HepG2 (cell line): ENCODE measurements at regions not wholly inside any gene's neighbourhood (a gene's known extent, or its start where the extent isn't known, plus 50 kb on each side); places are given as distances from the start of the nearest gene placed in this dataset.

Source experiments
- ATAC-seq: fragments of 200-7000 bp; cut with Tn5 transposase; 3 replicates; pipeline ENCODE4 v1.9.1; 2020; ENCODE audit warnings: mild to moderate bottlenecking, moderate library complexity
- BruUV-seq: library from RNA; stranded (reverse); fragments of 400-500 nt; replicated peaks from 2 replicates; lab custom pipeline; 2021; lab: Mats Ljungman, UMichigan
- CTCF ChIA-PET: fragments of 300-600 bp; formaldehyde crosslinking; extraction: SDS; loops from one replicate; lab custom pipeline; 2021; ENCODE audit warnings: low total read pairs, inconsistent platforms, low intra/inter-chr PET ratio; lab: Yijun Ruan, JAX
- POLR2A ChIA-PET: fragments of 350-600 bp; sonication (Branson Sonifier 250); formaldehyde crosslinking; loops from one replicate; lab custom pipeline; 2020; ENCODE audit warnings: antibody characterized with exemption, inconsistent platforms; lab: Yijun Ruan, JAX
- DNase-seq: peaks from one replicate; pipeline ENCODE4 v3.0.0-alpha.2; 2015; ENCODE audit warnings: low spot score
- FAIRE-seq: peaks from 3 replicates; lab custom pipeline; 2011; peaks lifted over from hg19 to GRCh38; lab: Jason Lieb, UNC
- H2AFZ ChIP-seq: one replicate; pipeline ENCODE4 v1.6.1; 2011; ENCODE audit warnings: low read length, inconsistent platforms
- H3K27ac ChIP-seq: fragments of 300-600 bp; 3 replicates; pipeline ENCODE4 v1.8.0; 2011; ENCODE audit warnings: mixed run types, mild to moderate bottlenecking, mixed read lengths, low read length, inconsistent platforms; ENCODE audit not compliant: insufficient read depth; ENCODE audit errors: extremely low read length
- H3K27me3 ChIP-seq, 2 experiments: fragments of 200-600 bp in 1 of 2; 2 replicates in 1 of 2; 3 replicates in 1 of 2; pipeline versions ENCODE4 v1.6.0 to v1.8.0; 2011; ENCODE audit warnings: low read length in 2 of 2, mild to moderate bottlenecking in 2 of 2, moderate library complexity in 2 of 2, inconsistent platforms in 1 of 2; ENCODE audit not compliant: insufficient read depth in 2 of 2, control insufficient read depth in 1 of 2
- H3K36me3 ChIP-seq, 2 experiments: fragments of 200-600 bp in 1 of 2; replicated peaks in 1 of 2; 2 replicates in 1 of 2; 3 replicates in 1 of 2; pipeline versions ENCODE4 v1.5.1 to v1.8.0; 2011; ENCODE audit warnings: low read length in 2 of 2, inconsistent platforms in 1 of 2; ENCODE audit not compliant: insufficient read depth in 2 of 2, control insufficient read depth in 1 of 2
- H3K4me1 ChIP-seq: 2 replicates; pipeline ENCODE4 v1.5.1; 2012; ENCODE audit warnings: low read length, inconsistent platforms; ENCODE audit not compliant: insufficient read depth
- H3K4me2 ChIP-seq: 2 replicates; pipeline ENCODE4 v1.6.0; 2011; ENCODE audit warnings: low read depth, low read length, inconsistent platforms
- H3K4me3 ChIP-seq, 3 experiments: fragments of 200-600 bp in 1 of 3; sonication (generic), shearing (Covaris generic) in 1 of 3; replicated peaks in 1 of 3; 2 replicates each; pipeline ENCODE4 v1.5.1; 2011 to 2016; ENCODE audit warnings: low read length in 3 of 3, inconsistent platforms in 2 of 3, low read depth in 2 of 3, mild to moderate bottlenecking in 2 of 3, control low read depth in 1 of 3, mixed read lengths in 1 of 3; ENCODE audit not compliant: insufficient read depth in 1 of 3
- H3K79me2 ChIP-seq: one replicate; pipeline ENCODE4 v1.6.1; 2011; ENCODE audit warnings: low read length, inconsistent platforms; ENCODE audit not compliant: insufficient read depth
- H3K9ac ChIP-seq: 2 replicates; pipeline ENCODE4 v1.6.0; 2011; ENCODE audit warnings: mild to moderate bottlenecking, low read depth, low read length, inconsistent platforms; ENCODE audit not compliant: insufficient read depth
- H3K9me3 ChIP-seq: 2 replicates; pipeline ENCODE4 v1.5.1; 2012; ENCODE audit warnings: mild to moderate bottlenecking, low read length
- H4K20me1 ChIP-seq: 2 replicates; pipeline ENCODE4 v1.6.0; 2011; ENCODE audit warnings: inconsistent platforms, mild to moderate bottlenecking, low read length, moderate library complexity; ENCODE audit not compliant: insufficient read depth
- GATAD2A ChIP-seq: IDR thresholded peaks from 2 replicates; pipeline ENCODE4 v1.6.1; 2016
- MLLT10 ChIP-seq: sonication (generic); formaldehyde crosslinking; IDR thresholded peaks from 2 replicates; pipeline ENCODE4 v1.4.0; 2020; ENCODE audit warnings: missing genetic modification reagents
- MYNN ChIP-seq: sonication (generic); formaldehyde crosslinking; IDR thresholded peaks from 2 replicates; pipeline ENCODE4 v1.4.0; 2020; ENCODE audit warnings: mild to moderate bottlenecking, low read depth, missing genetic modification reagents
- NFIC ChIP-seq: IDR thresholded peaks from 2 replicates; pipeline ENCODE4 v1.6.1; 2012; ENCODE audit warnings: mild to moderate bottlenecking, low read length, inconsistent platforms
- PAWR ChIP-seq: sonication (generic); formaldehyde crosslinking; IDR thresholded peaks from 2 replicates; pipeline ENCODE4 v1.4.0; 2020; ENCODE audit warnings: missing genetic modification reagents, mild to moderate bottlenecking, borderline replicate concordance
- REPIN1 ChIP-seq: sonication (generic); formaldehyde crosslinking; IDR thresholded peaks from 2 replicates; pipeline ENCODE4 v1.8.0; 2022; ENCODE audit warnings: missing genetic modification reagents, low read depth, mild to moderate bottlenecking, borderline replicate concordance
- SRSF1 ChIP-seq: fragments of 200-400 bp; formaldehyde crosslinking; optimal IDR thresholded peaks from 2 replicates; pipeline ENCODE3; 2017; ENCODE audit warnings: mild to moderate bottlenecking, low read depth, low read length, moderate library complexity
- STAG1 ChIP-seq: sonication (generic); formaldehyde crosslinking; IDR thresholded peaks from 2 replicates; pipeline ENCODE4 v1.4.0; 2020; ENCODE audit warnings: missing genetic modification reagents
- TMF1 ChIP-seq: sonication (generic); formaldehyde crosslinking; IDR thresholded peaks from 2 replicates; pipeline ENCODE4 v1.8.1; 2022; ENCODE audit warnings: low read depth, missing genetic modification reagents
- ZBTB8A ChIP-seq: sonication (generic); formaldehyde crosslinking; IDR thresholded peaks from 2 replicates; pipeline ENCODE4 v1.4.0; 2020; ENCODE audit warnings: mild to moderate bottlenecking, low read depth, missing genetic modification reagents, borderline replicate concordance
- ZNF260 ChIP-seq: sonication (generic); formaldehyde crosslinking; IDR thresholded peaks from 2 replicates; pipeline ENCODE4 v1.4.0; 2020; ENCODE audit warnings: missing genetic modification reagents, low read depth, mild to moderate bottlenecking, borderline replicate concordance
- ZNF276 ChIP-seq: sonication (generic); formaldehyde crosslinking; IDR thresholded peaks from 2 replicates; pipeline ENCODE4 v1.4.0; 2020; ENCODE audit warnings: mild to moderate bottlenecking, low read depth, missing genetic modification reagents
- ZNF552 ChIP-seq: sonication (generic); formaldehyde crosslinking; IDR thresholded peaks from 2 replicates; pipeline ENCODE4 v1.9.0; 2022; ENCODE audit warnings: missing genetic modification reagents, mild to moderate bottlenecking, borderline replicate concordance
- ZNF557 ChIP-seq: sonication (generic); formaldehyde crosslinking; IDR thresholded peaks from 2 replicates; pipeline ENCODE4 v1.4.0; 2020; ENCODE audit warnings: missing genetic modification reagents
- ZNF589 ChIP-seq: sonication (generic); formaldehyde crosslinking; conservative IDR thresholded peaks from 2 replicates; pipeline ENCODE4 v1.8.0; 2022; ENCODE audit warnings: mild to moderate bottlenecking, moderate library complexity, missing genetic modification reagents
- ZZZ3 ChIP-seq: sonication (generic); formaldehyde crosslinking; IDR thresholded peaks from 2 replicates; pipeline ENCODE4 v1.4.0; 2020; ENCODE audit warnings: missing genetic modification reagents, mild to moderate bottlenecking, borderline replicate concordance
- WGBS: methylation state at CpG from one replicate; pipeline ENCODE4 v1.1.6; 2017; ENCODE audit warnings: low lambda C conversion rate; 5-methylcytosine and 5-hydroxymethylcytosine counted together
- in situ Hi-C: cut with HindIII; loops from 2 replicates; pipeline ENCODE4 v1.10.0; 2017; ENCODE audit warnings: low pct_unique_long_range_greater_than_20kb; ENCODE audit not compliant: extremely low pct_ligation_motif_present
- intact Hi-C: fragments of 100-400 bp; cut with micrococcal nuclease; formaldehyde crosslinking; loops from one replicate; pipeline ENCODE4 v1.10.0; 2022; ENCODE audit not compliant: unreplicated experiment
- TF ChIP-seq, protein P1 (sequence below): sonication (generic); formaldehyde crosslinking; IDR thresholded peaks from 2 replicates; pipeline ENCODE4 v1.4.0; 2020; ENCODE audit warnings: mild to moderate bottlenecking, low read depth, missing genetic modification reagents
- TF ChIP-seq, protein P2 (sequence below), 2 experiments: fragments of 450-650 bp in 1 of 2; sonication (generic) in 1 of 2; formaldehyde crosslinking; IDR thresholded peaks; 2 replicates each; pipeline versions ENCODE4 v1.5.0 to v1.8.0; 2020 to 2022; ENCODE audit warnings: mild to moderate bottlenecking in 1 of 2, missing genetic modification reagents in 1 of 2
- TF ChIP-seq, protein P3 (sequence below): sonication (generic); formaldehyde crosslinking; IDR thresholded peaks from 2 replicates; pipeline ENCODE4 v1.5.0; 2020; ENCODE audit warnings: mild to moderate bottlenecking, missing genetic modification reagents

DNA sequence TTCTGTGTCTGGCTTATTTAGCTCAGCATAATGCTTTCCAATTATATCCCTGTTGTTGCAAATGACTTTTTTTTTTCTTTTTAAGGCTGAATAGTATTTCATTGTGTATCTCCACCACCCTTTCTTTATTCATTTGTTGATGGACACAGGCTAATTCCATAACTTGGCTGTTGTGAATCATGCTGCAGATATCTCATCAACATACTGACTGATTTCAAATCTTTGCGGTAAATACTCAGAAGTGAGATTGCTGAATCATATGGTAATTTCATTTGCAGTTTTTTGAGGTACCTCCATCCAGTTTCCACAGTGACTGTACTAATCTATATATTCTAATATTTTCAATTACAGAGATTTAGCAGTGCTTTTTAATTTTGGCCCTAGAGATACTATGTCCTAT, 266.2 kb downstream of the TMX3 start:
- Histone ChIP-seq H3K9me3 (no peaks in the 10 kb centered on the region), H3K4me1 (no peaks in the 10 kb centered on the region), H3K36me3 (no peaks in the 10 kb centered on the region), H3K4me3 (no peak overlapping the region), H2AFZ (no peak overlapping the region), H3K27ac (no peak overlapping the region), H3K9ac (no peak overlapping the region), H4K20me1 (no peaks in the 10 kb centered on the region), H3K79me2 (no peaks in the 10 kb centered on the region), H3K27me3 (no peaks in the 10 kb centered on the region), H3K4me2 (no peak overlapping the region)
- 36% methylated on average over 1 of the region's 1 CpG for WGBS
- ATAC-seq (no peak), FAIRE-seq (no peak), DNase-seq (no peak)
- intact Hi-C loops, result no loop called here
- ChIA-PET CTCF (no interaction called here), POLR2A (no interaction called here)
- no TSS peak for BruUV-seq
- TF ChIP-seq MYNN (CRISPR knock-in tag) (no peak), ZZZ3 (no peak), REPIN1 (CRISPR knock-in tag) (no peak), ZBTB8A (CRISPR knock-in tag) (no peak), TMF1 (CRISPR knock-in tag) (no peak), ZNF260 (CRISPR knock-in tag) (no peak), ZNF557 (CRISPR knock-in tag) (no peak), GATAD2A (CRISPR knock-in tag) (no peak), ZNF589 (no peak), MLLT10 (CRISPR knock-in tag) (no peak), NFIC (no peak), SRSF1 (no peak), ZNF276 (no peak), STAG1 (CRISPR knock-in tag) (no peak), PAWR (CRISPR knock-in tag) (no peak), ZNF552 (CRISPR knock-in tag) (no peak)
- TF ChIP-seq, protein P1, sequence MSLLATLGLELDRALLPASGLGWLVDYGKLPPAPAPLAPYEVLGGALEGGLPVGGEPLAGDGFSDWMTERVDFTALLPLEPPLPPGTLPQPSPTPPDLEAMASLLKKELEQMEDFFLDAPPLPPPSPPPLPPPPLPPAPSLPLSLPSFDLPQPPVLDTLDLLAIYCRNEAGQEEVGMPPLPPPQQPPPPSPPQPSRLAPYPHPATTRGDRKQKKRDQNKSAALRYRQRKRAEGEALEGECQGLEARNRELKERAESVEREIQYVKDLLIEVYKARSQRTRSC (CRISPR knock-in tag), result no peak
- TF ChIP-seq, protein P2, sequence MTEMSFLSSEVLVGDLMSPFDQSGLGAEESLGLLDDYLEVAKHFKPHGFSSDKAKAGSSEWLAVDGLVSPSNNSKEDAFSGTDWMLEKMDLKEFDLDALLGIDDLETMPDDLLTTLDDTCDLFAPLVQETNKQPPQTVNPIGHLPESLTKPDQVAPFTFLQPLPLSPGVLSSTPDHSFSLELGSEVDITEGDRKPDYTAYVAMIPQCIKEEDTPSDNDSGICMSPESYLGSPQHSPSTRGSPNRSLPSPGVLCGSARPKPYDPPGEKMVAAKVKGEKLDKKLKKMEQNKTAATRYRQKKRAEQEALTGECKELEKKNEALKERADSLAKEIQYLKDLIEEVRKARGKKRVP (CRISPR knock-in tag; IDR thresholded peaks at IDR 0.05), result no peak
- TF ChIP-seq, protein P3, sequence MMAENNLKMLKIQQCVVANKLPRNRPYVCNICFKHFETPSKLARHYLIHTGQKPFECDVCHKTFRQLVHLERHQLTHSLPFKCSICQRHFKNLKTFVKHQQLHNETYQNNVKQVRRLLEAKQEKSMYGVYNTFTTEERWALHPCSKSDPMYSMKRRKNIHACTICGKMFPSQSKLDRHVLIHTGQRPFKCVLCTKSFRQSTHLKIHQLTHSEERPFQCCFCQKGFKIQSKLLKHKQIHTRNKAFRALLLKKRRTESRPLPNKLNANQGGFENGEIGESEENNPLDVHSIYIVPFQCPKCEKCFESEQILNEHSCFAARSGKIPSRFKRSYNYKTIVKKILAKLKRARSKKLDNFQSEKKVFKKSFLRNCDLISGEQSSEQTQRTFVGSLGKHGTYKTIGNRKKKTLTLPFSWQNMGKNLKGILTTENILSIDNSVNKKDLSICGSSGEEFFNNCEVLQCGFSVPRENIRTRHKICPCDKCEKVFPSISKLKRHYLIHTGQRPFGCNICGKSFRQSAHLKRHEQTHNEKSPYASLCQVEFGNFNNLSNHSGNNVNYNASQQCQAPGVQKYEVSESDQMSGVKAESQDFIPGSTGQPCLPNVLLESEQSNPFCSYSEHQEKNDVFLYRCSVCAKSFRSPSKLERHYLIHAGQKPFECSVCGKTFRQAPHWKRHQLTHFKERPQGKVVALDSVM (CRISPR knock-in tag), result no peak
- in situ Hi-C loops, result no loop called here
